Astrocyte (in vitro differentiated cells and primary cell): ENCODE measurements at regions not wholly inside any gene's neighbourhood (a gene's known extent, or its start where the extent isn't known, plus 50 kb on each side); places are given as distances from the start of the nearest gene placed in this dataset.

Experiments
- DNase-seq: peaks from one replicate; pipeline ENCODE4 v3.0.0-alpha.2; 2010; ENCODE audit warnings: low read depth
- FAIRE-seq: peaks from 2 replicates; lab custom pipeline; 2011; peaks lifted over from hg19 to GRCh38; lab: Jason Lieb, UNC
- H2AFZ ChIP-seq: 2 replicates; pipeline ENCODE4 v1.6.0; 2012; ENCODE audit warnings: low read depth, low read length, inconsistent platforms
- H3K27ac ChIP-seq: 2 replicates; pipeline ENCODE4 v1.5.1; 2011; ENCODE audit warnings: low read depth, low read length, inconsistent platforms
- H3K27me3 ChIP-seq: 2 replicates; pipeline ENCODE4 v1.6.0; 2011; ENCODE audit warnings: low read length, inconsistent platforms; ENCODE audit not compliant: insufficient read depth
- H3K36me3 ChIP-seq: 2 replicates; pipeline ENCODE4 v1.5.1; 2011; ENCODE audit warnings: low read length, inconsistent platforms; ENCODE audit not compliant: insufficient read depth
- H3K4me1 ChIP-seq: 2 replicates; pipeline ENCODE4 v1.5.1; 2011; ENCODE audit warnings: low read length, inconsistent platforms; ENCODE audit not compliant: insufficient read depth
- H3K4me2 ChIP-seq: 2 replicates; pipeline ENCODE4 v1.6.0; 2012; ENCODE audit warnings: low read length, inconsistent platforms
- H3K4me3 ChIP-seq: 2 replicates; pipeline ENCODE4 v1.5.1; 2011; ENCODE audit warnings: low read depth, mild to moderate bottlenecking, low read length, inconsistent platforms; ENCODE audit not compliant: insufficient read depth
- H3K79me2 ChIP-seq: 2 replicates; pipeline ENCODE4 v1.6.0; 2012; ENCODE audit warnings: mild to moderate bottlenecking, low read length, inconsistent platforms; ENCODE audit not compliant: insufficient read depth
- H3K9ac ChIP-seq: 2 replicates; pipeline ENCODE4 v1.6.0; 2012; ENCODE audit warnings: mild to moderate bottlenecking, low read length, inconsistent platforms
- H3K9me3 ChIP-seq: 2 replicates; pipeline ENCODE4 v1.5.1; 2012; ENCODE audit warnings: low read depth, mild to moderate bottlenecking, low read length, inconsistent platforms; ENCODE audit not compliant: insufficient read depth
- H4K20me1 ChIP-seq: 2 replicates; pipeline ENCODE4 v1.6.0; 2012; ENCODE audit warnings: low read length, inconsistent platforms; ENCODE audit not compliant: insufficient read depth
- H3K27ac Mint-ChIP-seq: one replicate; pipeline ENCODE4 v1.8.0; 2021; ENCODE audit warnings: mild to moderate bottlenecking, mixed read lengths; ENCODE audit not compliant: unreplicated experiment
- H3K27me3 Mint-ChIP-seq: one replicate; pipeline ENCODE4 v1.8.0; 2021; ENCODE audit warnings: low read depth, mixed read lengths; ENCODE audit not compliant: unreplicated experiment
- H3K36me3 Mint-ChIP-seq: one replicate; pipeline ENCODE4 v1.8.0; 2021; ENCODE audit warnings: low read depth, mixed read lengths; ENCODE audit not compliant: unreplicated experiment
- H3K4me1 Mint-ChIP-seq: one replicate; pipeline ENCODE4 v1.8.0; 2021; ENCODE audit warnings: low read depth, mixed read lengths; ENCODE audit not compliant: unreplicated experiment
- H3K4me3 Mint-ChIP-seq: one replicate; pipeline ENCODE4 v1.8.0; 2021; ENCODE audit warnings: mild to moderate bottlenecking, moderate library complexity, mixed read lengths; ENCODE audit not compliant: unreplicated experiment
- H3K9me3 Mint-ChIP-seq: one replicate; pipeline ENCODE4 v1.8.0; 2021; ENCODE audit warnings: mild to moderate bottlenecking, mixed read lengths; ENCODE audit not compliant: unreplicated experiment
- EZH2 ChIP-seq: IDR thresholded peaks from 2 replicates; pipeline ENCODE4 v1.6.1; 2012; ENCODE audit warnings: mild to moderate bottlenecking, low read length, inconsistent platforms; ENCODE audit not compliant: insufficient read depth
- TF ChIP-seq, protein P1 (sequence below): IDR thresholded peaks from 2 replicates; pipeline ENCODE4 v1.5.1; 2011; ENCODE audit warnings: low read depth, mild to moderate bottlenecking, inconsistent platforms, low read length, moderate library complexity; ENCODE audit not compliant: insufficient read depth

GRCh38 chr9:129387822-129388221, 209.8 kb upstream of the IER5L start:
- Histone ChIP-seq H3K4me3 (no peak overlapping the region), H4K20me1 (no peaks in the 10 kb centered on the region), H3K9me3 (no peaks in the 10 kb centered on the region), H3K79me2 (no peaks in the 10 kb centered on the region), H3K9ac (no peak overlapping the region), H2AFZ (no peak overlapping the region), H3K27me3 (no peaks in the 10 kb centered on the region), H3K4me1 (peaks cover 8% of the 10 kb centered on the region), H3K27ac (no peak overlapping the region), H3K36me3 (no peaks in the 10 kb centered on the region), H3K4me2 (no peak overlapping the region)
- FAIRE-seq (no peak), DNase-seq (no peak)
- Mint-ChIP-seq H3K9me3 (no peaks in the 10 kb centered on the region), H3K36me3 (no peaks in the 10 kb centered on the region), H3K27me3 (peaks cover 13% of the 10 kb centered on the region), H3K27ac (no peak overlapping the region), H3K4me1 (no peaks in the 10 kb centered on the region), H3K4me3 (no peak overlapping the region)
- TF ChIP-seq, protein P1, sequence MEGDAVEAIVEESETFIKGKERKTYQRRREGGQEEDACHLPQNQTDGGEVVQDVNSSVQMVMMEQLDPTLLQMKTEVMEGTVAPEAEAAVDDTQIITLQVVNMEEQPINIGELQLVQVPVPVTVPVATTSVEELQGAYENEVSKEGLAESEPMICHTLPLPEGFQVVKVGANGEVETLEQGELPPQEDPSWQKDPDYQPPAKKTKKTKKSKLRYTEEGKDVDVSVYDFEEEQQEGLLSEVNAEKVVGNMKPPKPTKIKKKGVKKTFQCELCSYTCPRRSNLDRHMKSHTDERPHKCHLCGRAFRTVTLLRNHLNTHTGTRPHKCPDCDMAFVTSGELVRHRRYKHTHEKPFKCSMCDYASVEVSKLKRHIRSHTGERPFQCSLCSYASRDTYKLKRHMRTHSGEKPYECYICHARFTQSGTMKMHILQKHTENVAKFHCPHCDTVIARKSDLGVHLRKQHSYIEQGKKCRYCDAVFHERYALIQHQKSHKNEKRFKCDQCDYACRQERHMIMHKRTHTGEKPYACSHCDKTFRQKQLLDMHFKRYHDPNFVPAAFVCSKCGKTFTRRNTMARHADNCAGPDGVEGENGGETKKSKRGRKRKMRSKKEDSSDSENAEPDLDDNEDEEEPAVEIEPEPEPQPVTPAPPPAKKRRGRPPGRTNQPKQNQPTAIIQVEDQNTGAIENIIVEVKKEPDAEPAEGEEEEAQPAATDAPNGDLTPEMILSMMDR = no peak
- no peak for TF ChIP-seq EZH2

- peaks cover 13% of the 10 kb centered on the region for H3K27me3 Mint-ChIP-seq
- Histone ChIP-seq H3K36me3 (no peaks in the 10 kb centered on the region), H3K4me3 (no peak overlapping the region), H3K4me2 (no peak overlapping the region), H3K27ac (no peak overlapping the region), H3K9ac (no peak overlapping the region), H3K4me1 (peaks cover 8% of the 10 kb centered on the region), H3K9me3 (no peaks in the 10 kb centered on the region), H3K27me3 (no peaks in the 10 kb centered on the region), H4K20me1 (no peaks in the 10 kb centered on the region), H3K79me2 (no peaks in the 10 kb centered on the region), H2AFZ (no peak overlapping the region)
- TF ChIP-seq, protein P1 = no peak
- TF ChIP-seq EZH2 = no peak
- no peaks in the 10 kb centered on the region for H3K36me3 Mint-ChIP-seq
- no peaks in the 10 kb centered on the region for H3K9me3 Mint-ChIP-seq
- no peak overlapping the region for H3K27ac Mint-ChIP-seq
- no peaks in the 10 kb centered on the region for H3K4me1 Mint-ChIP-seq
- no peak for FAIRE-seq
- no peak overlapping the region for H3K4me3 Mint-ChIP-seq
- no peak for DNase-seq
Measured at GRCh38 chr9:129386812-129387177, 208.7 kb upstream of the IER5L start.

DNA sequence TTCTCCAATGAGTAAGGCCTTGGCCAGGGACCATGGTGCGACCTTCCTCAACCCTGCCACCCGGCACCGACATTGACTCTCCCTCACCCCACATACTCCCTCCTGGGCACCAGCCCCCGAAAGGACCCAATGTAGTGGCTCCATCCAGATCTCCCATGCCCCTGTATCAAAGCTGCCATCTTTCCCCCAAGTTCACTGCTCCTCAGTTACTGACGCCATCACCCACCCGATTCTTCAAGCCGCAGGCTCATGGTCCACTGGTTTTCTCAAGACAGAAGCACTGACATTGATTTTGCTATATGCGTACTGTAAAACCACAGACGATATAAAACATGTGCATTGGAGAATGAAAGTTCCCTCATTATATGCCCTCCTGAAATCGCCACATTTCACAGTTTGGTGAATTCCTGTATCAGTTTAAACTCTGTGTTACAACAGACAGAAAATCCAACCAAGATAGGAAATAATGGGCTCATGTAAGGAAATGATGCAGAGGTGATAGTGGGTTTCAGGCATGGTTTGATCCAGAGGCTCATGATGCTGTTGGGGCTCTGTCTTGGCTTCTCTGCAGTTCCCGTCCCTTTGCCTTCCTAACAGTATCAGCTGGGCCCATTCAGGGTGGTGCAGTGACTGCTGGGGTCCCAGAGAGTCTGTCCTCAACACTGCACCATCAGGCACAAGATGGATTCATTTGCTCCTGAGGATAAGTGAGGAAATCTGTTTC, 207.3 kb upstream of the IER5L start:
- DNase-seq = no peak
- no peaks in the 10 kb centered on the region for H3K9me3 ChIP-seq
- H3K9ac ChIP-seq = no peak overlapping the region
- peaks cover 8% of the 10 kb centered on the region for H3K4me1 ChIP-seq
- FAIRE-seq = no peak
- H3K79me2 ChIP-seq = no peaks in the 10 kb centered on the region
- TF ChIP-seq, protein P1 = no peak
- no peaks in the 10 kb centered on the region for H3K27me3 ChIP-seq
- no peak overlapping the region for H2AFZ ChIP-seq
- no peaks in the 10 kb centered on the region for H3K4me1 Mint-ChIP-seq
- H3K36me3 ChIP-seq = no peaks in the 10 kb centered on the region
- no peaks in the 10 kb centered on the region for H3K9me3 Mint-ChIP-seq
- no peaks in the 10 kb centered on the region for H4K20me1 ChIP-seq
- H3K4me2 ChIP-seq = no peak overlapping the region
- H3K27ac Mint-ChIP-seq = no peak overlapping the region
- H3K4me3 ChIP-seq = no peak overlapping the region
- H3K4me3 Mint-ChIP-seq = no peak overlapping the region
- no peak overlapping the region for H3K27ac ChIP-seq
- H3K36me3 Mint-ChIP-seq = no peaks in the 10 kb centered on the region
- H3K27me3 Mint-ChIP-seq = peaks cover 16% of the 10 kb centered on the region
